CD4-positive, alpha-beta T cell treated with Interleukin-1 beta for 1 hour (primary cell): ENCODE measurements at regions not wholly inside any gene's neighbourhood (a gene's known extent, or its start where the extent isn't known, plus 50 kb on each side); places are given as distances from the start of the nearest gene placed in this dataset.

Experiments used
- DNase-seq, 2 donors: peaks; one replicate each; pipeline ENCODE4 v3.0.0-alpha.2; 2020 to 2022

- DNase-seq = no peak
Measured at GRCh38 chr9:88933607-88934379, 57.5 kb upstream of the S1PR3 start.

GRCh38 chr9:88934876-88935535 lies 56.3 kb upstream of the S1PR3 start:
- no peak for DNase-seq

GRCh38 chr9:88936132-88936531 lies 55.1 kb upstream of the S1PR3 start:
- no peak for DNase-seq

GRCh38 chr9:88936668-88937067 lies 54.6 kb upstream of the S1PR3 start:
- DNase-seq = peak in 1 of 2 donors; percentile 46

GRCh38 chr9:88937248-88937647 lies 54.0 kb upstream of the S1PR3 start:
- DNase-seq = no peak

GRCh38 chr9:88938189-88938588 lies 53.1 kb upstream of the S1PR3 start:
- no peak for DNase-seq
